GM04503 (cell line): ENCODE measurements at regions not wholly inside any gene's neighbourhood (a gene's known extent, or its start where the extent isn't known, plus 50 kb on each side); places are given as distances from the start of the nearest gene placed in this dataset.

Experiments used
- DNase-seq: peaks from one replicate; pipeline ENCODE4 v3.0.0-alpha.2; 2012; ENCODE audit warnings: low read depth

- no peak for DNase-seq
These were observed 260.3 kb upstream of the MOCS1 start for GRCh38 chr6:40194447-40195170.

- DNase-seq = no peak
These were observed 258.3 kb upstream of the MOCS1 start for GRCh38 chr6:40192516-40192915.

DNA sequence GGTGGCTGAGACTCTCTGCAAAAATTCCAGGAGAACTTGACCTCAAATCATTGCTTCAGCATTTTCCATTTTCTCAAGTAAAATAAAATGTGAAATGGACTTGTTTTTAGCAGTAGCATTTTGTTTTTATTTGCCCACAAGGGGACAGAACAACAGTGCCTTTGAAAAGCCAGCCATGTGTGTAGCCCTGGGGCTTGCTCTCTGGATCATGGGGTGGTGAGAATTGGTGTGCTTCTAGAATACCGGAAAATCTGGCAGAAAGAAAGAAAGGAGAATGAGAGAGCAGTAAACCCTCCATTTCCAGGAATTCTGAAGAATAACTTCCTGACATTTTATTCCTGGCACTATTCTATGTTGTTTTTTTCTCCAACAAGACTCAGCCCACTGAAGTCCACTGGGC lies 254.7 kb upstream of the MOCS1 start:
- no peak for DNase-seq

- no peak for DNase-seq
These were observed 253.4 kb upstream of the MOCS1 start for GRCh38 chr6:40187535-40188144.

DNA sequence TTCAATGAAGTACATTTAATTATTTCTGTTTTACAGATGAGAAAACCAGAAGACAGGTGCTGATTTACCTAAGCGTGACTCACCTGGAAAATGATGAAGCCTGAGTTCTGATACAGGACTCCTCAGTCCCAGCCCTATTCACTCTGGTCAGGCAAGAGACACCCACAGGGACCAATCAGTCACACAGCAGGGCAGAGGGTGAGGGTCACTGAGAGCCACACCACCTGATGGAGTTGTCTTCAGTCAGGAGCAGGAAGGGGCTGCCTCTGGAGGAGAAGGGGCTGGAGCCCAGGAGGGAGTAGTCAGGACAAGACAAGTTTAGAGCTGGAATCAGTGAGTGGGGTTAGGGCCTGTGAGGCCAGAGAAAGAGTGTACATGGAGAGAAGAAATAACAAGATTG lies 251.2 kb upstream of the MOCS1 start:
- no peak for DNase-seq

GRCh38 chr6:40183902-40184301 lies 249.6 kb upstream of the MOCS1 start:
- no peak for DNase-seq

DNA sequence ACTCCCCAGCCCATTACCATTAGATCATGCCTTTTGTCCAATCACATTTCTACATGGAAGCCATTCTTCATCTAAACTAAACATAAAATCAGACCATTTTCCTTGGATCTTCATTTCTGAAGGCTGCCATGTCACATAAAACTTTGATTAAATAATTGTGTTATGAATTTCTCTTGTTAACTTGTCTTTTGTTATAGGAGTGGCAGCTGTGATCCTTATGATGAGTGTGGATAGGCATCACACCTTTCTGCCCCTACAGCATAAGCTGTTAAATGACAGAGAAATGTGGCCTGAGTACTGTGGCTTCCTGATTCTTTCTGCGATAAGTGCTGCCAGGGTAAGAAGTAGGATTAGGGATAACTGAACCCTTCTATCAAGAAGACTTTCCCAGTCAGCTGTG lies 247.1 kb upstream of the MOCS1 start:
- DNase-seq = no peak

- no peak for DNase-seq
These were observed 246.0 kb upstream of the MOCS1 start for GRCh38 chr6:40180271-40180670.

- no peak for DNase-seq
These were observed 245.2 kb upstream of the MOCS1 start for GRCh38 chr6:40179496-40179895.

DNA sequence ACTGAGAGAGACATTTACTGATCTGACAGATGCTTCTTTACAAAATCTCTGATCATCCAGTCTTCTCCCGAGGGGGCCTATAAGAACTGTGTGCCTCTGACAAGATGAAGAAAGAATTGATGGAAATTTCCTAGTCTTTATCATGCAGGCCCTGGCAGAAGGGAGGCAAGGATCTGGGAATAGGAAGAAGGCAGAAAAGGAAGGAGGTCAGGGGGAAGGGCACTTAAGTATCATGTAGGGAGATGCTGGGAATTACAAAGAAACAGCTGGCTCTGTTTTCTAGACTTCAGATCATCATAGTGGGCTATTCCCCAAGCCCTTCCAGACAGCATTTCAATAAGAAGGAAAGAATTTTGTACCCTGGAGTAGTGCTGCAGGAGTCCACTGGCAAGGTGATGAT lies 243.3 kb upstream of the MOCS1 start:
- DNase-seq = no peak

DNA sequence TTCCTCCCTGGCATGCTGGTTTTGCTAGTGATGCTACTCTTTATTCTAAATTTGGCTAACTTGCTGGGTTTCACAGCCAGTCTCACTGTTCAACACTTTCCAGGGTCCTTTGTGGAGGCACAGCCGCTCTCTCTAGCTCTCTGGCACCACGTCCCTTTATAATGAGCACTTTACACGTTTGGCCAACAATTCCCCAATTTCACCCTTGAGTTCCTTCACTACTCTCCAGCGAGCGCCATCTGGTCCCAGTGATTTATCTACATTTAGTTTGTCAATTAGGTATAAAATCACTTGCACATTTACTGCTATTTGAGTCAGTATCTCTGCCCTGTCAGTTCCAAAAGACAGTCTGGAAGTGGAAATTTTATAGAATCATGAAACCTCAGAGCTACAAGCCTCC lies 241.9 kb upstream of the MOCS1 start:
- DNase-seq = no peak

GRCh38 chr6:40172272-40172671 lies 238.0 kb upstream of the MOCS1 start:
- DNase-seq = no peak

GRCh38 chr6:40171343-40171742 lies 237.1 kb upstream of the MOCS1 start:
- no peak for DNase-seq

GRCh38 chr6:40170856-40171255 lies 236.6 kb upstream of the MOCS1 start:
- no peak for DNase-seq

DNA sequence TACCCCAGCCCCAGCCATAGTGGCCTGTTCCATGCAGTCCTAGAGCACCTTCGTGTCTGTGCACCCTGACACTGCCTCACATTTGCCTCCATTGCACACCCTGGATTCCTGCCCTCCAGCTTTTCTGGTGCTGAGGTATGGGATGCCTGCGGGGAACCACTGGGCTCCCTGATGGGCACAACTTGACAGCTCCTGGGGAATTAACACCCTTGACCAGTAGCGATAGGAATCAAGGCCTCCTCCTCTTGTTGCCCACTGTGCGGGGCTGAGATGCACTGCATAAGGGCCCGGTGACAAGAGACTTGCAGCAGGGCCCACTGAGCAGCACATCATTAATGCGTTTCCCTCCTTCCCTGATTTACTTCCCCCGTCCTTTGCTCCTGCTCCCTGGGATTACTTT lies 235.6 kb upstream of the MOCS1 start:
- no peak for DNase-seq

DNA sequence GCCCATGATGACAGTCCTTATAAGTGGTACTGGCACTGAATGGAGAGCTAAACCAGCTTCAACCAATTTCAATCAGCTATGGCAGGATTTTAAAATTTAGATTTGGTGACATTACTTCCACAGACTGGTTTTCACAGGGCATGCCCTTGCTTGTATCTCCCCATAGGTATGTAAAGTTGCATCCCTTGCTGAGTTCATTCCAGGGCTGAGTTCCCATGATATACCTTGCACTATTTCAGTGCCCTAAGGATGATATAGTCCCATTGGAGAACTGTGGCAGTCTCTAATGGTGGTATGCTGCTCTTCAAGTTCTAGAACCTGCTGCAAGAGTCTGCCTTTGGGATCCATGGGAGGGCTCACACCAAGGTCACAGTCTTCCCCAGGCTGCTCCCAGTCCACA lies 232.7 kb upstream of the MOCS1 start:
- no peak for DNase-seq

GRCh38 chr6:40165036-40165709 lies 230.9 kb upstream of the MOCS1 start:
- no peak for DNase-seq

GRCh38 chr6:40164345-40164755 lies 230.1 kb upstream of the MOCS1 start:
- no peak for DNase-seq

DNA sequence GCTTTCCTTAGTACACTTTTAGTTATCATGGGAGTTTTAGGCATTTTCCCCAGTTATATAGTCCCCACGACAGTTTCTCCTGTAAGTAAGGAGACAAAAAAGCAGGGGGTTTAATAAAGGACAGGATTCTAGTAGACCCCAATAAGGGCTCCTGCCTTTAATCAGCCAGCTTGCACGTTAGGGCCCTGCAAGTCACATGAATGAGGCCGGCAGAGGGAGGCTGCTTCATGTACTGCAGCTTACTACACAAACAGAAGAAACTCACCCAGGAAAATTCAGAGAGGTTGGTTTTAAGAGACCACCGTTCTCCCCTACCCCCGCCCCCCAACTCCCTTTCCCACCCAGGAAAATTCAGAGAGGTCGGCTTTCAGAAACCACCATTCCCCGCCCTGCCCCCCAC lies 229.7 kb upstream of the MOCS1 start:
- no peak for DNase-seq

- no peak for DNase-seq
These were observed 227.8 kb upstream of the MOCS1 start for GRCh38 chr6:40162074-40162473.

DNA sequence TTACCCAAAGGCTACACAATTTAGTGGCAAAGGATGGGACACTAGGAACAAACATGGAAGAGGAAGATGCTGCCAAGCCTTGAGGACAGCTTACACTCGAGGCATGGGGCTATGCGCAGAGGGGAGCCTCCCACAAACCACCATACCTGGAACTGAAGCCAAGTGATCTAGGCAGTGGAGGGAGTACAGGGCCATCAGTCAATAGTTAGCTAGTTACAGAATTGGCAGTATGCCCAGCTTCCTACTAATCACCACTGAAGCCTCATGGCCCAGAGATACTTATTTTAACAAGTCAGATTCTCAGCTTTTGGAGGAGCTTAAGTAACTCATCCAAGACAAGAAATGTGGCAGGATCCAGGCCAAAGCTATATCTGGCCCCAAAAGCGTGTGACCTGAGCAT lies 226.6 kb upstream of the MOCS1 start:
- DNase-seq = no peak

- no peak for DNase-seq
These were observed 225.6 kb upstream of the MOCS1 start for GRCh38 chr6:40159865-40160264.

DNA sequence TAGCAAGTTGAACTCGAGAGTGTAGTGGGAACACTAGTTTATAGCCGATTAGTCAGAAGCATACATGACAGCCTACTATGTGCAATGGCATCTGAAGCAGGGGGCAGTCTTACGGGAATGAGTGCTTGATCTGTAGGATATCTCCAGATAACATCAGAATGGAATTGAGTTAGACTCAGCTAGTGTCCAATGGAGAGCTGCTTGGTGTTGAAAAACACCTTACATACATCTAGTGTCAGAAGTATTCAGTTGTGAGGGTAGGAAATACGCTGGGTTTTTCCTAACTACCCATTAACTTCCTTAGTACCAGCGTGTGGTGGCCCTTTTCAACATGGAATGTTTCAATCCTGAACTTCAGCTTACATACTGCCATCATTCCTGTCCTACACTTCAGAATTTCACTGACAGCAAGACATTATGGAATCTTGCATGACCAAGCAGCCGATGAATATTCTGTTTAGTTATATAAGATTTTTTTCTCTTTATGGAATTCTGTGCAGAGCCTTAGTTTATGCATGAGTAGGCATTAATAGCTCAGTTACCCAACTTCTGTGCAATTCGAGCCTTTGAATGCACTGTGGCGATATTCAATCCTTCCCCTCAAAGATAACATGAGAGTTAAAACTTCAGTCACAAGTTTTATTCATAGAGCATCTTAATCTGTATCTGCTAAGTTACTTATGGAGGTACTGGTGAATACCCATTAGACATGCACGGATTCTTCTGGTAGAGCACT lies 218.6 kb upstream of the MOCS1 start:
- no peak for DNase-seq
